ENCODE measurements at regions not wholly inside any gene's neighbourhood (a gene's known extent, or its start where the extent isn't known, plus 50 kb on each side); places are given as distances from the start of the nearest gene placed in this dataset.
"Not testable (repeated sequence)": the region's sequence is repeated elsewhere in the genome, so short reads cannot be mapped to it uniquely, and the experiment has no call there.

- DNase-seq (ENCODE audit: insufficient read length, low spot score) = no peak
- TF ChIP-seq SPI1 (IDR thresholded peaks at IDR 0.05; ENCODE audit: low read depth, low read length) = no peak
- TF ChIP-seq POLR2AphosphoS5 (IDR thresholded peaks at IDR 0.05; ENCODE audit: low read depth, low read length) = no peak
- no peak for TF ChIP-seq POU2F2 (IDR thresholded peaks at IDR 0.05; ENCODE audit: low read depth, low read length)
- TF ChIP-seq POLR2A (IDR thresholded peaks at IDR 0.05; ENCODE audit: low read depth, low read length) = no peak
- TF ChIP-seq TAF1 (IDR thresholded peaks at IDR 0.05; ENCODE audit: low read depth, low read length) = no peak
- TF ChIP-seq PAX5 (IDR thresholded peaks at IDR 0.05; ENCODE audit: insufficient read depth, low read length, severe bottlenecking) = no peak
- FAIRE-seq = no peak
Measured at GRCh38 chr10:21396889-21397288, 128.6 kb downstream of the SKIDA1 start.

GRCh38 chr10:21393931-21394330 is 131.6 kb downstream of the SKIDA1 start:
- DNase-seq (ENCODE audit: insufficient read length, low spot score) (no peak), FAIRE-seq (no peak)
- TF ChIP-seq POLR2AphosphoS5 (IDR thresholded peaks at IDR 0.05; ENCODE audit: low read depth, low read length) (no peak), POU2F2 (IDR thresholded peaks at IDR 0.05; ENCODE audit: low read depth, low read length) (no peak), TAF1 (IDR thresholded peaks at IDR 0.05; ENCODE audit: low read depth, low read length) (no peak), PAX5 (IDR thresholded peaks at IDR 0.05; ENCODE audit: insufficient read depth, low read length, severe bottlenecking) (no peak), SPI1 (IDR thresholded peaks at IDR 0.05; ENCODE audit: low read depth, low read length) (no peak), POLR2A (IDR thresholded peaks at IDR 0.05; ENCODE audit: low read depth, low read length) (no peak)

- no peak for FAIRE-seq
- DNase-seq (ENCODE audit: insufficient read length, low spot score) = no peak
- no peak for TF ChIP-seq POU2F2 (IDR thresholded peaks at IDR 0.05; ENCODE audit: low read depth, low read length)
- TF ChIP-seq POLR2AphosphoS5 (IDR thresholded peaks at IDR 0.05; ENCODE audit: low read depth, low read length) = no peak
- TF ChIP-seq POLR2A (IDR thresholded peaks at IDR 0.05; ENCODE audit: low read depth, low read length) = no peak
- no peak for TF ChIP-seq TAF1 (IDR thresholded peaks at IDR 0.05; ENCODE audit: low read depth, low read length)
- no peak for TF ChIP-seq PAX5 (IDR thresholded peaks at IDR 0.05; ENCODE audit: insufficient read depth, low read length, severe bottlenecking)
- no peak for TF ChIP-seq SPI1 (IDR thresholded peaks at IDR 0.05; ENCODE audit: low read depth, low read length)
Measured at GRCh38 chr10:21388589-21388988, 136.9 kb downstream of the SKIDA1 start.

DNA sequence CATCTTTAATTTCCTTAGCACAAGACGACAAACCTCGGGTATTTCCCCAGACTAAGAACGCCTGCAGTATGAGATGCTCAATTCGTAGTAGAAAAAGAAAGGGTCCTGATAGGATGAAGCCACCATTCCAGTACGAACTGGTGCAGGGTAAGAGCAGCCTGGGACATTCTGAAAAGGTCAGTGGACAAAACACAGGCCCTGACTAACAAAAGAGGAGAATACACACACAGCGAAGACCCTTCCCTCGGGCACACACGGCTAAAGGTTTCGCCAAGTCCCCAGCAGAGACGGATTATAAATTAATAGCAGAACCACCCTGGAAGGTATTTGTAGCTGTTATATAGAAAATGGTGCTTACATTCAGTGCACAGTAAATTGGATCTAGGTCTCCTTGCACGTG is 137.6 kb downstream of the SKIDA1 start:
- no peak for TF ChIP-seq TAF1 (IDR thresholded peaks at IDR 0.05; ENCODE audit: low read depth, low read length)
- TF ChIP-seq PAX5 (IDR thresholded peaks at IDR 0.05; ENCODE audit: insufficient read depth, low read length, severe bottlenecking) = no peak
- no peak for TF ChIP-seq POLR2AphosphoS5 (IDR thresholded peaks at IDR 0.05; ENCODE audit: low read depth, low read length)
- no peak for TF ChIP-seq POU2F2 (IDR thresholded peaks at IDR 0.05; ENCODE audit: low read depth, low read length)
- TF ChIP-seq POLR2A (IDR thresholded peaks at IDR 0.05; ENCODE audit: low read depth, low read length) = no peak
- TF ChIP-seq SPI1 (IDR thresholded peaks at IDR 0.05; ENCODE audit: low read depth, low read length) = no peak
- FAIRE-seq (no peak), DNase-seq (ENCODE audit: insufficient read length, low spot score) (no peak)

DNA sequence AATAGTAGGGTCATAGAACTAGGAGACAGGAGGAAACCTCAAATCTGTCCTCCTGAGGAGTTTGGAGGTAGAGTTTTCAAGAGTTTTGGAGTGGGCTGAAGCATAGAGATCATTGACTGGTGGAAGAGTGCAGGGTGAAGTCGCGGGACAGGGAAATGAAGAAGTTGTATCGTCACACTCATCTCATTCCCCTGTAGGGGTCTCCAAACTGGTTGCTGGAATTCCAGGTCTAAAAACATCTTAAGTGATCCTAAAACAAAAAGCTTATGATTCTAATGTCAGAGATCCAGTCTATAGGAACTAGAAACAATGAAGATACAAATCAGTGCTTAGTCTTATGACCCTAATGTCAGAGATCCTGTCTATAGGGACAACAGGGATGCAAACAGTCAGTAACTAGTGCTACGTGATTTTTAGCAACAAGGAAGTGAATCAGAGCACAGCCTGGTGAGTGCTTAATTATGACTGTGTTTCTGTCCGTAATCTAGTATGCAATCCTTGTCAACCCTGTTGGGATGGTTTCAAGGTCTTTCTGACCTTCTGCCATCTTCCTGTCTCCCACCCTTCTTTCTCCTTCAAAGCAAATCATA is 139.4 kb downstream of the SKIDA1 start:
- DNase-seq (ENCODE audit: insufficient read length, low spot score) (no peak), FAIRE-seq (no peak)
- TF ChIP-seq POLR2A (IDR thresholded peaks at IDR 0.05; ENCODE audit: low read depth, low read length) (no peak), POU2F2 (IDR thresholded peaks at IDR 0.05; ENCODE audit: low read depth, low read length) (no peak), SPI1 (IDR thresholded peaks at IDR 0.05; ENCODE audit: low read depth, low read length) (no peak), POLR2AphosphoS5 (IDR thresholded peaks at IDR 0.05; ENCODE audit: low read depth, low read length) (no peak), TAF1 (IDR thresholded peaks at IDR 0.05; ENCODE audit: low read depth, low read length) (no peak), PAX5 (IDR thresholded peaks at IDR 0.05; ENCODE audit: insufficient read depth, low read length, severe bottlenecking) (no peak)

GRCh38 chr10:21385536-21385935 is 139.9 kb downstream of the SKIDA1 start:
- no peak for FAIRE-seq

DNA sequence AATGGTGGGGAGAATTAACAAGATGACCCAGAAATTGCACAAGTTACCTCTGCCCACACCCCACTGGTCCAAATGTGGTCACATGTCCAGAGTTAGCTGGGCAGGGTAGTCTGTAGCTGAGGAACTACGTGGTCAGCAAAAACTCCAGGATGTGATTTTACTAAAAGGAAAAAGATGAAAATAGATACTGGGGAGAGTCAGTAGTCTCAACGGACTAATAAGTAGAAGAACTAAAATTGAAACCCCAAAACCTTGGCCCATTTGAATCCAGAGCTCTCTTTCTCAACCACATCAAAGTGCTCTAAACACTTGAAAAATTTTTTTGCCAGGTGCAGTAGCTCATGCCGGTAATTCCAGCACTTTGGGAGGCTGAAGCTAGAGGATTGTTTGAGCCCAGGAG is 146.3 kb downstream of the SKIDA1 start:
- DNase-seq (ENCODE audit: insufficient read length, low spot score) (no peak), FAIRE-seq (no peak)
- no peak for TF ChIP-seq TAF1 (IDR thresholded peaks at IDR 0.05; ENCODE audit: low read depth, low read length)
- TF ChIP-seq PAX5 (IDR thresholded peaks at IDR 0.05; ENCODE audit: insufficient read depth, low read length, severe bottlenecking) = no peak
- no peak for TF ChIP-seq POU2F2 (IDR thresholded peaks at IDR 0.05; ENCODE audit: low read depth, low read length)
- no peak for TF ChIP-seq SPI1 (IDR thresholded peaks at IDR 0.05; ENCODE audit: low read depth, low read length)
- no peak for TF ChIP-seq POLR2AphosphoS5 (IDR thresholded peaks at IDR 0.05; ENCODE audit: low read depth, low read length)
- TF ChIP-seq POLR2A (IDR thresholded peaks at IDR 0.05; ENCODE audit: low read depth, low read length) = no peak

More at GRCh38 chr10:21385536-21385935, 139.9 kb downstream of the SKIDA1 start:
- no peak for DNase-seq (ENCODE audit: insufficient read length, low spot score)
- TF ChIP-seq TAF1 (IDR thresholded peaks at IDR 0.05; ENCODE audit: low read depth, low read length) (no peak), POLR2AphosphoS5 (IDR thresholded peaks at IDR 0.05; ENCODE audit: low read depth, low read length) (no peak)

- not testable (repeated sequence) for FAIRE-seq; DNase-seq (ENCODE audit: insufficient read length, low spot score)
Measured at GRCh38 chr10:21375274-21375673, 150.2 kb downstream of the SKIDA1 start.

DNA sequence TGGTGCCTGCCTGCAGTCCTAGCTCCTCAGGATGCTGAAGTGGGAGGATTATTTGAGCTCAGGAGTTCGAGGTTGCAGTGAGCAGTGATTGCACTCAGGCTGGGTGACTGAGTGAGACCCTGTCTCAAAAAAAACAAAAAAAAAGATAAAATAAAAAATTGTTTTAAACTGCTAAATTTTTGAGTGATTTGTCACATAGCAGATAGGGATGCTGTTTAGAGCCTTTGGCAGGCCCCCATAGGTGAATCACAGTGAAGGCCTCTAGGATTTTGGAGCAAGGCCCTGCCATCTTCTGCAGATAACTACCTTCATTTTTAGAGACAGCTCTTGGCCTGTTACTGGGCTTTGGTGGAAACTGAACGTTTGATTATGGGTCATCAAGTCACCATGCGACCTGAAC is 151.6 kb downstream of the SKIDA1 start:
- not testable (repeated sequence) for DNase-seq (ENCODE audit: insufficient read length, low spot score); FAIRE-seq

- TF ChIP-seq SPI1 (IDR thresholded peaks at IDR 0.05; ENCODE audit: low read depth, low read length) (peak; percentile 24; the same call in 1 of the 2 replicates), PAX5 (IDR thresholded peaks at IDR 0.05; ENCODE audit: insufficient read depth, low read length, severe bottlenecking) (no peak), POU2F2 (IDR thresholded peaks at IDR 0.05; ENCODE audit: low read depth, low read length) (no peak), TAF1 (IDR thresholded peaks at IDR 0.05; ENCODE audit: low read depth, low read length) (no peak), POLR2A (IDR thresholded peaks at IDR 0.05; ENCODE audit: low read depth, low read length) (no peak), POLR2AphosphoS5 (IDR thresholded peaks at IDR 0.05; ENCODE audit: low read depth, low read length) (no peak)
- peak; percentile 67 for FAIRE-seq
- DNase-seq (ENCODE audit: insufficient read length, low spot score) = peak; percentile 23
Measured at GRCh38 chr10:21372651-21373410, 152.7 kb downstream of the SKIDA1 start.

Measured in GM12891 (cell line).